Breast epithelium (tissue), 3 donors: ENCODE measurements at regions not wholly inside any gene's neighbourhood (a gene's known extent, or its start where the extent isn't known, plus 50 kb on each side); places are given as distances from the start of the nearest gene placed in this dataset.

Source experiments
- CTCF ChIP-seq, 3 donors: fragments of 450-650 bp; IDR thresholded peaks; one replicate each; pipeline ENCODE4 v1.5.1; 2016 to 2017; ENCODE audit warnings: antibody characterized with exemption in 3 of 3, mild to moderate bottlenecking in 3 of 3, moderate library complexity in 3 of 3
- POLR2A ChIP-seq: fragments of 450-650 bp; IDR thresholded peaks from one replicate; pipeline ENCODE4 v1.6.1; 2016; ENCODE audit warnings: antibody characterized with exemption, mild to moderate bottlenecking, moderate library complexity
- POLR2AphosphoS5 ChIP-seq, 3 donors: sonication (generic); formaldehyde crosslinking; IDR thresholded peaks; one replicate each; pipeline ENCODE4 v1.6.1; 2017; ENCODE audit warnings: antibody characterized with exemption in 3 of 3

- TF ChIP-seq POLR2AphosphoS5 (IDR thresholded peaks at IDR 0.05) = no peak
- TF ChIP-seq CTCF (IDR thresholded peaks at IDR 0.05) = no peak
- TF ChIP-seq POLR2A = no peak
Observed at GRCh38 chr5:2102819-2103776, 220.4 kb upstream of the IRX4 start.
